GM12891 (cell line): ENCODE measurements at regions not wholly inside any gene's neighbourhood (a gene's known extent, or its start where the extent isn't known, plus 50 kb on each side); places are given as distances from the start of the nearest gene placed in this dataset.

Experiments used
- POLR2A ChIP-seq: IDR thresholded peaks from 2 replicates; pipeline ENCODE4 v1.6.1; 2011; ENCODE audit warnings: low read depth, low read length, control low read depth
- POLR2AphosphoS5 ChIP-seq: IDR thresholded peaks from 2 replicates; pipeline ENCODE4 v1.6.1; 2011; ENCODE audit warnings: low read depth, low read length, control low read depth
- TAF1 ChIP-seq: IDR thresholded peaks from 2 replicates; pipeline ENCODE4 v1.6.1; 2011; ENCODE audit warnings: low read depth, low read length, control low read depth

DNA sequence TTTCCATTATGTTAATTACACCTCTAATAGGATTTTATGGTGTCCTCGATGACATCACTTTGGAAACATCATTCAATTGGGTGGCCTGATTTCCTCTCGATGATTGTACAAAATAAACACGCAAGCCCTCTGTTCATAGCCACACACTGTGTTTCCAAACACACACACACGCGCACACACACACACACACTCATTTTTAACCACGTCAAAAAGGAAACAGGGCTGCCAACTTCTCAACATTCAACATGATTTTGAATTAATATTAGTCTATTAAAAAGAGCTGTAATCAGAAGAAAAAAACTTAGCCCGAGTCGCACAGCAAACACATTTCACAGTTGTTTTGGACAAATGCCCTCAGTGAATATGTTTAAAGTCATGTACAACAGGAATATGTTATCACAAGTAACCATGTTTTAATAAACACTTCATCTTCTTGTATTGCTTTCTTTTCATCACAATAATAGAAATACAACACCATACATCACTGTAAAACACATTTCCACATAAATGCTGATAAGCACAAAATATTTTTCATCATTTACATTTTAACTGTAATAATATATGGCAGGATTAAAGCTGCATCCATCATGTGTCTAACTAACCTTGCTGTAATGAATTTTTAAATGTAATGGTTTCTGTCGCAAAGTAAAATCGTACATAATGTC is 219.1 kb upstream of the IRX3 start:
- TF ChIP-seq POLR2AphosphoS5 (no peak), TAF1 (no peak), POLR2A (no peak)
